Gastrocnemius medialis (tissue), 4 donors: ENCODE measurements at regions not wholly inside any gene's neighbourhood (a gene's known extent, or its start where the extent isn't known, plus 50 kb on each side); places are given as distances from the start of the nearest gene placed in this dataset.

Experiments
- CTCF ChIP-seq, 5 experiments: fragments of 450-650 bp in 3 of 5; fragments of 200-600 bp in 2 of 5; sonication (generic) in 2 of 5; IDR thresholded peaks in 4 of 5; conservative IDR thresholded peaks in 1 of 5; 1 replicate in 4 of 5; 2 replicates in 1 of 5; pipeline ENCODE4 v1.5.1; 2016 to 2019; ENCODE audit warnings: antibody characterized with exemption in 5 of 5, mild to moderate bottlenecking in 3 of 5, moderate library complexity in 3 of 5
- POLR2A ChIP-seq, 2 donors: fragments of 450-650 bp; IDR thresholded peaks; one replicate each; pipeline ENCODE4 v1.6.1; 2017; ENCODE audit warnings: antibody characterized with exemption in 2 of 2, mild to moderate bottlenecking in 2 of 2, moderate library complexity in 2 of 2

- TF ChIP-seq CTCF (IDR thresholded peaks at IDR 0.05 in 4 of 5, conservative IDR thresholded peaks at IDR 0.05 in 1 of 5) (no peak), POLR2A (IDR thresholded peaks at IDR 0.05) (no peak)
These were observed 706.6 kb downstream of the INHBA start for GRCh38 chr7:40996233-40996677.
